D341Med (cell line): ENCODE measurements at regions not wholly inside any gene's neighbourhood (a gene's known extent, or its start where the extent isn't known, plus 50 kb on each side); places are given as distances from the start of the nearest gene placed in this dataset.
A peak's percentile ranks its signal among the peaks of the same experiment; 100 is the strongest.

Source experiments
- DNase-seq: peaks from one replicate; pipeline ENCODE4 v3.0.0; 2012; ENCODE audit warnings: low spot score

DNA sequence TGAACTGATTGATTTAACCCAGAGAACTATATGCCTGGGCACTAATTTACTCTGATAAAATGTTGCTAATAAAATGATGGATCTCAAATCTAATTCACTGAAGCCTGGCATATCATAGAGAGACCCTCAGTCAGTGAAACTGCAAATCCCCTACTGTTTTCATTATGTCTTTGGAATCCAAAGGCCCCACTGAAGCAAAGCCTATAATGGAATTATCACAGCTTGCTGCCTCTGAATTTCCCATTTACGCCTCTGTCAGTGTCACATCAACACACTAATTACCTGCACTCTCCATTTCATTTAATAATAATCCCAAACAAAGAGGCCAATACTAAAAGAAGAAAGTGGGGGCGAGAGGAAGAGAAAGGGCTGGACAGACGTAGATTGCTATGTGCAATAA lies 470.9 kb downstream of the MBD2 start:
- no peak for DNase-seq

DNA sequence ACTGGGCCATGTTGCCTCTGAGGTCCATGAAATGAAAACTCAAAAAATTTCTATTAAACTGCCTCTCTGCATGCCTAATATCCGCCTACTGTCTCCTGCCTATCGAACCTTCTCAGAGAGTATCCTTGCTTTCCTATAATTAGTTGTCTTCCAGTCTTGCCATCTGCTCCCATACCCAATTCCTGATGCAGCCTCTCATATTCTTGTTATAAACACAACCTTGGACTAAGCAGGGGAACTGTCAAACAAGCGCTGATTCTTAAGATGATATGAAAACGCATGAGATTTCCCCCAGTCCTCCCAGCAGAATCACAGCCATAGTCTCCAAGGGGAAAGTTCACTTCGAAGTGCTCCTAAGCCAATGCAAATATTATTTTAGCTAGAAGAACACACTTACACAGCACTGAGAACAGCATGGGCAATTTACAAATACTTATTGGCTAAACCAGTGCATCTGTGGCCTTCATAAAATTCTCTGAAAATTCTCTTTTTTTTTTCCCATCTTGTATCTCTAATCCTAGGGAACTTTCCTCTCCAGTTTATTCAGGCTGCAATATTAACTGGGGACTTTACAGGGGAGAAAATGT lies 471.6 kb downstream of the MBD2 start:
- DNase-seq: no peak

- DNase-seq: no peak
These were observed 474.7 kb downstream of the MBD2 start for GRCh38 chr18:53749766-53750165.

GRCh38 chr18:53747663-53748160 lies 476.8 kb downstream of the MBD2 start:
- DNase-seq: no peak

DNA sequence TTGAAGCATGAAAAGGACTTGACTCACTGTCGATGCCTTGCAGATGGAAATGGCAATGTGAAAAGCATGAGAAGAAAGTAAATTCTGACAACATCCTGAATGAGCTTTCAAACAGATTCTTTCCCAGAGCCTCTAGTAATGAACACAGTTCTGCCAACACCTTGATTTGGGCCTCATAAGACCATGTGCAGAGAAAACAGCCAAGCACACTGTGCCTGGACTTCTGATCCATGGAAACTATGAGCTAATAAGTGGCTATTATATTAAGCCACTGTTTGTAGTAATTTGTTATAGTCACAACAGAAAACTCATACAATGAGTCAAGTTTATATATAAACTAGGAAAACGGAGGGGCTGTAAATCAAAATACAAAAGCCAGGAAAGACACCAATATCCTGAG lies 477.3 kb downstream of the MBD2 start:
- DNase-seq: no peak

DNA sequence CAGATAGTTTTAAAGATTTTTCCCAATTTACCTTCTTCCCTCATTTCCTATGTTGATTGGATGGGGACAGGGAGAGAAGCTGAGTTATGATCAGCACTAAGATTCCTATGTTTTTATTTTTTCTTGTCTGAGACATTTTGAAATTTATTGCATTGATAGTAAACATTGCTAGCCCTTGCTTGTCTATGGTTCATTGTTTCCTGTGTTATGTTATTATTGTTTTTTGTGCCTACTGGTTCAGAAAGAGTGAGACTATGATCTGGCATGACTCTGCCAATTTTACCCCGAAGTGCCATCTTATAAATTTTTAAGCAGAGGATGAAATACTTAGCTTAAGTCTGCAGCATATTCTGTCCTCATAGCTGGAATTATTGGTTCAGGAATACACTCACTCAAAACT lies 478.5 kb downstream of the MBD2 start:
- DNase-seq: no peak

DNA sequence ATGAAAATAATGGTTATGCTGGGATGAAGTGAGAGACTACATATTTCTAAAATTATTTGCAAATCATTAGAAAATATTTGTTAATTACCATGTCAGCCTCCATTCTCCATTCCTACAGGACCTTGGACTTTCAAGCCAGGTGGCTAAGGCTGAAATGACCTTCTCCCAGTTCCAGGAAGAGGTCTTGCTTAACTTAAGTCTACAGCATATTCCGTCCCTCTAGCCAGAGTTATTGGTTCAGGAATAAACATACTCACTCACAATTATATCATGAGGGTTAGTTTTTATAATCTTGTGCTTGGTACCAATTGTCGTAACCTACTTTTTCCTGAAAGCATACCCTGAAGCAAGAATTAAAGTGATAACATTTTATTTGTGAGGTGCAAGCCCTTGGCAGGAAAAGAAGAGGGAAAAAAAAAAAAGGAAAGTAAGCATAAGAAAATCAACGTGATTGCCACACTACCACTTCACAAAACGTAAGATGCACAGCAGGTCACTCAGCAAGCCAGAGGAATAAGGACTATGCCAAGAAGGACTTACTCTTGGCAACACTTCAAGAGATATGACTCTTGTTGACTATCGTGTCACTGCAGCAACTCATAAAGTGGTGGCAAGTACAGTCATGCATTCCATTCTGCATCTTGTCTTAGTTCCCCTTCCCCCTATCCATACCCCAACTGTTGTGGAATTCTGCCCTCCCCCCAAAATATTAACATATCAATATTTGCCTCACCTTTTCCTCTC lies 479.1 kb downstream of the MBD2 start:
- DNase-seq: no peak

- DNase-seq: no peak
These were observed 484.8 kb downstream of the MBD2 start for GRCh38 chr18:53739700-53740099.

DNA sequence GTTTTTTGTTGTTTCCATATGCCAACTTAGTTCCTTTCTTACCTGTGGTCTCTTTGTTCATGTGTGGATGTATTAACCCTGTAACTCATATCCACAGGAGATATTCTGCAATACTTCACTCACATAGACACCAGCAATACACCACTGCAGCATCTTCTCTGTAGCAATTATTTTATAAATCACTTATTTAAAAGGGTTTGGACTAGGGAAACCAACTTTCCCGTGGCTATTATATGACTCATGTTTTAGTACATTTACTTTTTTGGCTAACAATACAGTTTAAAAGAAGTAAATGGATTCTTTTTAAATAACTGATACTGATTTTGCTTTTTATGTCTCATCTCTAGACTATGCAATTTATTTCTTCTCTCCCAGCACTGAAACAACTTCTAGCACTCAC lies 488.9 kb downstream of the MBD2 start:
- DNase-seq: no peak

- DNase-seq: no peak
These were observed 509.1 kb downstream of the MBD2 start for GRCh38 chr18:53715243-53715853.

- DNase-seq: no peak
These were observed 514.4 kb downstream of the MBD2 start for GRCh38 chr18:53710080-53710479.

- no peak for DNase-seq
These were observed 522.0 kb downstream of the MBD2 start for GRCh38 chr18:53702480-53702879.

DNA sequence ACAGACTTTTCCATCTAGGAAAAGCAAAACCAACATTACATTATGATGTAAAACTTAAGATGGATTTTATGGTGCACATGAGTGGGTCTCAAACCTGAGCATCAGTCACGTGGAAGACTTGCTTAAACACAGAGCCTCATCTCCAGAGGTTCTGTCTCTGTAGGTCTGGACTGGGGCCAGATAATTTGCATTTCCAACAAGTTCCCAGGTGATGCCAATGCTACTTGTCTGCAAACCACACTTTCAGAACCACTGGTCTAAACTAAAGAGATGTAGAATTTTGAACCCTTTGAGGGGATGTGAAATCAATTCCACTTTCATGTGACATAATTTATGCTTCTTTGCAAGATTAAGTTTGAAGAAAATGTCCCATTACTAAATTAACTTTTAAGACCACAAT lies 522.8 kb downstream of the MBD2 start:
- no peak for DNase-seq

DNA sequence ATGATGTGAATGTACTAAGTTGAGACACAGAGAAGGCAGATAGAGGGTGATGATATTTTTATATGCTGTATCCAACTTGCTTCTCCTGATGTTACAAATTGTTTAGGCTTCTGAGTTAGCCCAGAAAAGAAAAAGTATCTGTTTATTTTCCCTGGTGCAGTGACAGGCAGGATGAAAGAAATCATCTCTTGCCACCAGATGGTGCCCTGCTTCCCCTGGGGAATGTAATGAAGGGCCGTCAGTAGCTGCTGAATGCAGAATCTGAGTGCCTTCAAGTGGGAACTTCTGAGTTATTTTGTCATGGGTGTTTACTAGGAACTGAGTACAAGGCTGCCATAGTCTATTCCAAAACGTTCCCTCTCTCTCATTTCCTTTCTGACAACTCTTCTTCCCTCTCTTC lies 525.6 kb downstream of the MBD2 start:
- peak; percentile 56 for DNase-seq

- DNase-seq: no peak
These were observed 534.6 kb downstream of the MBD2 start for GRCh38 chr18:53689886-53690285.

DNA sequence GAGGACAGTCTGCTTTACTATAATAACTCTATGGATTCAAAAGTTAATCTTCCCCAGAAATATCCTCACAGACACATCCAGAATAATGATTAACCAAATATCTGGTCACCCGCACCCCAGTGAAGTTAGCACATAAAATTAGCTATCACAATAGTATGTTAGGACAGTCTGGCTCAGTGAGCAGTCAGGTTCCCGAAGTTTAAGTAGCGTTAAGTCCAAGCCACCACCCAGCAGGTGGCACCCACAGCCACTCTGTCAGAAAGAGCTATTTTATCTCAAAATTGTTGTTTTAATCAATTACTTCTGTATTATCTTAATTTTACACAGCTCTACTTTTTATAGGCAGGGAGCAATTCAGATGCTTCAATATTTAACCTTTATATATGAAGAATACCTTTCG lies 537.5 kb downstream of the MBD2 start:
- DNase-seq: no peak

DNA sequence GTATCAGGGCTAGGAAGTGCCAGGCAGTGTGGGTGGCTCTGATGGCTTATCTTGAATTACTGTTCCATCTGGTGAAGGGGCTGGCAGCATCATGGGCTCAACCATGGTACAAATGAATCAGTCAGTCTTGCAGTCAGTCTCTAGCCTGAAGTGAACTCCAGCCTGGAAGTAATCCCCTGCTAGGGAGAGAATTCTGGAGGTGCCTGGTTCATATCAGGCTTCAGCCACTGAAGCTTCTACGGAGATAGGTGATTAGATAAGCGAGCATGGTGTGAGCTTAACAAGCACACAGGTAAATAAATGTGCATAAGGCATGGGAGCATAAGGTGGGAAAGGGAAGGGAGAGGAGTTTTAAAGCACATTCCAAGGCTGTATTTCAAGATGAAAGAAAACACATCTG lies 541.7 kb downstream of the MBD2 start:
- no peak for DNase-seq

DNA sequence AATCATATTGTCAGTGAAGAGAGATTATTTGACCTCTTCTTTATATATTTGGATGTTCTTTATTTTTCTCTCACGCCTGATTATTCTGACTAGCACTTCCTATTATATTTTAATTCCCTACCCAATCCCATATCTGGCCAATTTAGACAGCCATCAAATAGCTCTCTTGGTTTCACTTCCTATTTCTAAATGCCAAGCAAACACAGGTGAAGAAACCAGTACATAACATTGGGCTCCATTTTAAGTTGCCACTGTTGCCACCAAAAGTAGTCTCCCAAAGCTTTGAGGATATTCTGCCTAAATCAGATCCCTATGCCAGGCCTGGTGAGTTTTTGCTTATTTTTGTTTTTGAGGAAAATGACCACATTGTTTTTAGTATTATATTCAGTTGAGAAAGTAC lies 547.0 kb downstream of the MBD2 start:
- no peak for DNase-seq

- no peak for DNase-seq
These were observed 558.8 kb downstream of the MBD2 start for GRCh38 chr18:53665701-53666100.

GRCh38 chr18:53664575-53664974 lies 559.9 kb downstream of the MBD2 start:
- DNase-seq: no peak

DNA sequence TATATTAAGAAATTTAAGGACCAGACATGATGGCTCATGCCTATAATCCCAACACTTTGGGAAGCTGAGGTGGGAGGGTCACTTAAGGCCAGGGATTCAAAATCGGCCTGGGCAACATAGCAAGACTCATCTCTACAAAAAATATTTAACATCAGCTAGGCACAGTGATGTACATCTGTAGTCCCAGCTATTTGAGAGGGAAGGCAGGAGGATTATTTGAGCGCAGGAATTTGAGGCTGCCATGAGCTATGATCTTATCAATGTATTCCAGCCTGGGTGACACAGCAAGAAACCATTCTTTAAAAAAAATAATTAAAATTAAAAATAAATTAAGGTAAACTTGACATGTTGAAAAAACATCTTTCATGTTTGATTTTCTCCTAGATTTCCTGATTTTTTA lies 564.2 kb downstream of the MBD2 start:
- DNase-seq: no peak

DNA sequence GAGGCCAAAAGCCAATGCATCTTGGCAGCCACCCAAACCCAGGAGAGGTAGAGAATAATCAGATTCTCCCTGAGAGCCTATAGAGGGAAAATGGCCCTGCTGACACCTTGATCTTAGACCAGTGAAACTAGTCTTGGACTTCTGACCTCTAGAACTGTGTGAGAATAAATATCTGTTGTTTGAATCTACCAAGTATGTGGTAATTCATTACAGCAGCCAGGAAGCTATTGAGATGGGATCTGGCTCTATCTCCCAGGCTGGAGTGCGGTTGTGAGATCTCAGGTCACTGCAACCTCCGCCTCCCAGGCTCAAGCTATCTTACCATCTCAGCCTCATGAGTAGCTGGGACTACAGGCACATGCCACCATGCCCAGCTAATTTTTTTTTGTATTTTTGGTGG lies 567.2 kb downstream of the MBD2 start:
- no peak for DNase-seq

DNA sequence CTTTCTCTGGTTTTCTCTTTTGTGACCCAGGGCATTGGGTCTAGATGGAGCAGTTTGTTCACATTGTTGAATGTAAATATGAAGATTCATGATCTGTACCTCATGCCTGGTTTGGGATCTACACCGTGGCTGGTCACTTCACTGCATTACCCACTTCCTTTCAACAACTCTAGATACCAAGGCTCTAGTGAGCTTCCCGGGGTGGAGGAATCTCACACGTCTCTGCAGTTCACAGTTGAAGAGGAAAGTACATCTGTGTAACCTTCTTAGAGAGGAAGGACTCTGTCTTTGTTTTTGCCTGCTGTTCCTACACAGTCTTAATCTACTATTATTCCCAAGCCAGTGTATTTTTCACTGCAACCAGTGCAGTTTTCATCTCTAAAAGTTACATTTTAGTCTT lies 574.8 kb downstream of the MBD2 start:
- DNase-seq: no peak
